ENCODE measurements at regions not wholly inside any gene's neighbourhood (a gene's known extent, or its start where the extent isn't known, plus 50 kb on each side); places are given as distances from the start of the nearest gene placed in this dataset.

- WGBS (ENCODE audit: extremely low coverage, insufficient read length, low lambda C conversion rate), result no CpG with 5 or more reads among the region's 24 CpGs
- H2AK5ac ChIP-seq (ENCODE audit: insufficient read length, low read length), result no peak overlapping the region
These were observed 1067.7 kb upstream of the COX7C start for GRCh38 chr5:85549836-85550599.

More at GRCh38 chr5:85549836-85550599, 1067.7 kb upstream of the COX7C start:
- H3K79me2 ChIP-seq (ENCODE audit: insufficient read depth, low read length), result no peaks in the 10 kb centered on the region
- no peak overlapping the region for H2BK12ac ChIP-seq (ENCODE audit: insufficient read length, low read depth, low read length)
- no peak overlapping the region for H3K4me2 ChIP-seq (ENCODE audit: insufficient read depth, insufficient read length, low read length)
- Mint-ChIP-seq H3K36me3 (ENCODE audit: insufficient read depth in 1 of 3, low read depth in 3 of 3) (peaks cover 2 to 16% (median 5%) of the 10 kb centered on the region in 3 experiments; a peak in 4 of 7 replicates), H3K27me3 (ENCODE audit: low read depth) (no peaks in the 10 kb centered on the region), H3K27ac (no peak overlapping the region), H3K4me3 (no peak overlapping the region; a peak in 1 of 5 replicates), H3K9me3 (peaks cover 15 to 22% of the 10 kb centered on the region in 2 experiments; a peak in 4 of 5 replicates), H3K4me1 (peaks cover 7% of the 10 kb centered on the region in 2 experiments)
- no peak overlapping the region for H3K27ac ChIP-seq (ENCODE audit: insufficient read length, low read depth, low read length)
- TF ChIP-seq CTCF (conservative IDR thresholded peaks at IDR 0.05), result no peak
- H3K14ac ChIP-seq (ENCODE audit: insufficient read depth, low read length), result no peak overlapping the region
- no peak overlapping the region for H2BK5ac ChIP-seq (ENCODE audit: insufficient read length, low read length)
- H3K4me1 ChIP-seq (ENCODE audit: insufficient read depth, low read length), result peaks cover 2% of the 10 kb centered on the region; the same call in 1 of the 2 replicates
- H2BK120ac ChIP-seq (ENCODE audit: low read depth, low read length, poor library complexity, severe bottlenecking), result no peak overlapping the region
- H3K9me3 ChIP-seq (ENCODE audit: control insufficient read depth, low read depth, low read length), result no peaks in the 10 kb centered on the region
- H4K5ac ChIP-seq (ENCODE audit: insufficient read length, low read depth, low read length), result no peak overlapping the region
- no peak overlapping the region for H3T11ph ChIP-seq (ENCODE audit: low read length)
- H4K91ac ChIP-seq (ENCODE audit: insufficient read length, low read depth, low read length), result no peak overlapping the region
- H3K4ac ChIP-seq (ENCODE audit: low read depth, low read length), result no peak overlapping the region
- H4K8ac ChIP-seq (replicated peaks; ENCODE audit: insufficient read length, low read depth, low read length), result no peak overlapping the region
- no peak overlapping the region for H2BK20ac ChIP-seq (ENCODE audit: low read depth, low read length, poor library complexity, severe bottlenecking)
- no peak overlapping the region for H3K18ac ChIP-seq (ENCODE audit: insufficient read length, low read depth, low read length)
- H3K27me3 ChIP-seq (ENCODE audit: insufficient read depth, low read length), result no peaks in the 10 kb centered on the region
- no peaks in the 10 kb centered on the region for H3K23me2 ChIP-seq (ENCODE audit: insufficient read length, low read depth, low read length, poor library complexity, severe bottlenecking)
- no peak overlapping the region for H2BK15ac ChIP-seq (ENCODE audit: low read depth, low read length)
- no peak overlapping the region for H2AFZ ChIP-seq (ENCODE audit: low read length)
- H4K20me1 ChIP-seq (ENCODE audit: control insufficient read depth, insufficient read depth, insufficient read length), result no peaks in the 10 kb centered on the region
- no peak overlapping the region for H3K23ac ChIP-seq (ENCODE audit: insufficient read length, low read depth, low read length)
- H3K56ac ChIP-seq (ENCODE audit: insufficient read length, low read depth, low read length), result no peak overlapping the region
- no peaks in the 10 kb centered on the region for H3K79me1 ChIP-seq (ENCODE audit: insufficient read depth, low read depth, low read length, poor library complexity, severe bottlenecking)
- H3K9ac ChIP-seq (ENCODE audit: extremely low read depth, insufficient read length, low read length), result no peak overlapping the region
- DNase-seq, result no peak

All from H9 (cell line).